HepG2 (cell line): ENCODE measurements at regions not wholly inside any gene's neighbourhood (a gene's known extent, or its start where the extent isn't known, plus 50 kb on each side); places are given as distances from the start of the nearest gene placed in this dataset.
"Not testable (repeated sequence)": the region's sequence is repeated elsewhere in the genome, so short reads cannot be mapped to it uniquely, and the experiment has no call there.

Experiments used
- BRD4 ChIP-seq: sonication (generic); formaldehyde crosslinking; IDR thresholded peaks from 2 replicates; pipeline ENCODE4 v1.4.0; 2020; ENCODE audit warnings: missing genetic modification reagents
- CHD2 ChIP-seq: IDR thresholded peaks from 2 replicates; pipeline ENCODE4 v1.6.1; 2011; ENCODE audit warnings: low read depth, low read length, improper control_type of control experiment
- CREM ChIP-seq, 2 experiments: sonication (generic) in 1 of 2; formaldehyde crosslinking in 1 of 2; IDR thresholded peaks; 2 replicates each; pipeline versions ENCODE4 v1.4.0 to v1.6.1; 2016 to 2020; ENCODE audit warnings: antibody characterized with exemption in 1 of 2, mild to moderate bottlenecking in 1 of 2, missing genetic modification reagents in 1 of 2
- MAF1 ChIP-seq: sonication (generic); formaldehyde crosslinking; IDR thresholded peaks from 2 replicates; pipeline ENCODE4 v1.5.0; 2020; ENCODE audit warnings: missing genetic modification reagents, borderline replicate concordance
- ZKSCAN5 ChIP-seq: sonication (generic); formaldehyde crosslinking; IDR thresholded peaks from 2 replicates; pipeline ENCODE4 v1.5.1; 2020; ENCODE audit warnings: mild to moderate bottlenecking, missing genetic modification reagents
- TF ChIP-seq, protein P1 (sequence below): sonication (generic); formaldehyde crosslinking; IDR thresholded peaks from 2 replicates; pipeline ENCODE4 v1.5.0; 2020; ENCODE audit warnings: mild to moderate bottlenecking, missing genetic modification reagents, moderate library complexity

GRCh38 chr4:107483621-107484020 is 236.4 kb downstream of the PAPSS1 start:
- TF ChIP-seq BRD4 (CRISPR knock-in tag); CREM (IDR thresholded peaks at IDR 0.05); CREM (CRISPR knock-in tag; IDR thresholded peaks at IDR 0.05); ZKSCAN5 (CRISPR knock-in tag); CHD2; MAF1 (CRISPR knock-in tag): not testable (repeated sequence)
- TF ChIP-seq, protein P1, sequence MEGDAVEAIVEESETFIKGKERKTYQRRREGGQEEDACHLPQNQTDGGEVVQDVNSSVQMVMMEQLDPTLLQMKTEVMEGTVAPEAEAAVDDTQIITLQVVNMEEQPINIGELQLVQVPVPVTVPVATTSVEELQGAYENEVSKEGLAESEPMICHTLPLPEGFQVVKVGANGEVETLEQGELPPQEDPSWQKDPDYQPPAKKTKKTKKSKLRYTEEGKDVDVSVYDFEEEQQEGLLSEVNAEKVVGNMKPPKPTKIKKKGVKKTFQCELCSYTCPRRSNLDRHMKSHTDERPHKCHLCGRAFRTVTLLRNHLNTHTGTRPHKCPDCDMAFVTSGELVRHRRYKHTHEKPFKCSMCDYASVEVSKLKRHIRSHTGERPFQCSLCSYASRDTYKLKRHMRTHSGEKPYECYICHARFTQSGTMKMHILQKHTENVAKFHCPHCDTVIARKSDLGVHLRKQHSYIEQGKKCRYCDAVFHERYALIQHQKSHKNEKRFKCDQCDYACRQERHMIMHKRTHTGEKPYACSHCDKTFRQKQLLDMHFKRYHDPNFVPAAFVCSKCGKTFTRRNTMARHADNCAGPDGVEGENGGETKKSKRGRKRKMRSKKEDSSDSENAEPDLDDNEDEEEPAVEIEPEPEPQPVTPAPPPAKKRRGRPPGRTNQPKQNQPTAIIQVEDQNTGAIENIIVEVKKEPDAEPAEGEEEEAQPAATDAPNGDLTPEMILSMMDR (CRISPR knock-in tag), result not testable (repeated sequence)
